HG03565 (cell line): ENCODE measurements at regions not wholly inside any gene's neighbourhood (a gene's known extent, or its start where the extent isn't known, plus 50 kb on each side); places are given as distances from the start of the nearest gene placed in this dataset.

Experiments used
- ATAC-seq: cut with Tn5 transposase; IDR thresholded peaks from one replicate; pipeline ENCODE4 v1.9.1; 2021; ENCODE audit warnings: mild to moderate bottlenecking, moderate library complexity; ENCODE audit not compliant: unreplicated experiment

DNA sequence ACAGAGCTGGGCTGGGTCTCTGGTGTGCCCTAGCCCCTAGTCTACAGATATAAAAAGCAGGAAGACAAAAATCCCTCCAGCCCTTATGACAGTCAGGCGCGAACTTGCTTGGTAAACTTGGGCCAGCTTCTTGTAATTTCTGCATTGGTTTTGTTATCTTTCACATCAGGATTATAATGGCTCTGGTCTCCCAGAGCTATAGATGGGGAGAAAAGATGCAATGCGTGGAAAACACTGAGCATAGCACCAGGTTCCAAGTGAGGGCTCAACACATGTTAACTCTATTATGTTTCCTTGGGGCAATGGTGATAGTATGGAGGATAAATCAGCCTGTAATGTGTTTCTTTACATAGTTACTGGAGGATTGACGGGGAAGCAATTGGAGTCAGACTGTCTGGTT, 246.8 kb upstream of the KCNG1 start:
- ATAC-seq, result no peak

DNA sequence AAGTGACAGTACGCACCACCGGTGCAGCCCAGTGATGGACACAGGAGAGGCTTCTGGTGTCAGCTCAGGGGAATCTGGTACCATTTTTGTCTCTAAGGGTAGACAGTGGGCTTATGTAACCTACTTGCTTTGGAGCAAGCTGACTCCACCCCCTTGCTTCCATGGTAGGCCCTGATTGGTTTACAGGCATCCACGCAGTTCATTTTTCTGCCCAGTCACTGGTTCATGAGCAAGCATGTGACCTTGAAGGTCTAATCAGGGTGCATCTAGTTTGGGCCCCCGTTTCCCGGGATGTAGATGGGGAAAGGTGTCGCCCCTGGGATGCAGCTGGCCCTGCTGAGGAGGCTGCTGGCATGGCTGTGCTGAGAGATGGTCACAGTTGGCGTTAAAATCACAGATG, 244.8 kb upstream of the KCNG1 start:
- no peak for ATAC-seq

DNA sequence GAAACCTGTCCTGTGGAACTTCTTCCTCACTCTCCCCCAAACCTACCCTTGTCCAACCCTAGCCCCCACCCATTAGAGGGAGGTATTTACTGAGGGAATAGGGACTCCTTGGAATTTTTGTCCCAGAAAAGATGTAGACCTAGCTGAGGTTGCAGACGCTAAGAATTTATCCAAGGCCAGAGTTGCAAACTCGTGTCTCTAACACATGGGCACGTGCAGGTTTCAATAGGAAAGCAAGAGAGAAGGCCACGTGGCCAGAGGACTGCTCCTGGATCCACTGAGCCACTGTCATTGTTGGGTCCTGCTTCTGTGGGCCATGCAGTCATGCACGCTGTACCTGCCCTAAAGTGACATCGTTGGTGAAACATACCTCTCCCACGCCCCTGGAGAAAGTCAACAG, 243.4 kb upstream of the KCNG1 start:
- ATAC-seq, result no peak

DNA sequence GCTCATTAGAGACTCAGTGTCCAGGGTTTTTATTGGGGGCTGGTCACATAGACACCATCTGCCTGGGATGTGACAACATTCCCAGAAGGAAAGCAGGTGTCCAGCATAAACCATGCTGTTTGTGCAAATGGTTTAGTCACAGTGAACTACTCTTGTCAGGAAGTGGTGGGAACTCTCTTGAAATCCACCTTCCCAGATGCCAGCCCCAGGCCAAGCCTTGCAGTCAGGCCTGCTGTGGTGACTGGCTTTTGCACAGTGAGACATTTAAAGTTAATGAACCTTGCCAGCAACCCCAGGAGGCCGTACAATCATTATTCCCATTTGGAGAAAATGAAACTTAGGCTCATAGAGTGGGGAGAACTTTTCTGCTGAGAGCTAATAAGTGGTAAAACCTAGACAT, 242.5 kb upstream of the KCNG1 start:
- ATAC-seq, result no peak

DNA sequence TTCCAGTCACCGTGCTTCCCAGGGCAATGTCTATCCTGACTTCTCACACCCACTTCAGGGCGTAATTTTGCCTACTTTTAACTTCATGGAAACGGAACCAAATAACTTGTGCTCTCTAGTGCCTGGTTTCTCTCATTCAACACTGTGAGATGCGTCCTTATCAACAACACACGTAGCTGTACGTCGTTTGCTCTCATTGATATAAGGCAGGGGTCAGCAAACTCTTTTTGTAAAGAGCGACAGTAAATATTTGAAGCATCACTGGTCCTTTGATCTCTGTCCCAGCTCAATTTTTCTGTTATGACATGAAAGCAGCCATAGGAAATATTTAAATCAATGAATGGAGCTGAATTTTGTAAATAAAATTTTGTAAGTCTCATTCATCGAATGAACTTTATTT, 239.3 kb upstream of the KCNG1 start:
- no peak for ATAC-seq

DNA sequence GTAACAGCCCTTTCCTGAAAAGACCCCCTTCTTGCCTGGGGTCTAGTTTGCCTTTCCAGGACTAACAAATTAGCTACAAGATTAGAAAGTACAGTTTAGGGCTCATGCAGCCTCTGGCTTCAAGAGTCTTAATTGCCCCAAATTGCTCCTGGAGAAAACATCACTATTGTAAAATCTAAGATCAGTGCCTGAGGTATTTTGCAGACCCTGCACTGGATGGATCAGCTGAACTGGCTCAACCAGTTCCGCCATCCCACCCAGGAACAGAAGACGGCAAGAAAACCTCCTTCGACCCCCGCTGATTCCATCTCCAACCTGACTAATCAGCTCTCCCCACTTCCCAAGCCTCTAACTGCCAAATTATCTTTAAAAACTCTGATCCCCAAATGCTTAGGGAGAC, 236.5 kb upstream of the KCNG1 start:
- no peak for ATAC-seq

DNA sequence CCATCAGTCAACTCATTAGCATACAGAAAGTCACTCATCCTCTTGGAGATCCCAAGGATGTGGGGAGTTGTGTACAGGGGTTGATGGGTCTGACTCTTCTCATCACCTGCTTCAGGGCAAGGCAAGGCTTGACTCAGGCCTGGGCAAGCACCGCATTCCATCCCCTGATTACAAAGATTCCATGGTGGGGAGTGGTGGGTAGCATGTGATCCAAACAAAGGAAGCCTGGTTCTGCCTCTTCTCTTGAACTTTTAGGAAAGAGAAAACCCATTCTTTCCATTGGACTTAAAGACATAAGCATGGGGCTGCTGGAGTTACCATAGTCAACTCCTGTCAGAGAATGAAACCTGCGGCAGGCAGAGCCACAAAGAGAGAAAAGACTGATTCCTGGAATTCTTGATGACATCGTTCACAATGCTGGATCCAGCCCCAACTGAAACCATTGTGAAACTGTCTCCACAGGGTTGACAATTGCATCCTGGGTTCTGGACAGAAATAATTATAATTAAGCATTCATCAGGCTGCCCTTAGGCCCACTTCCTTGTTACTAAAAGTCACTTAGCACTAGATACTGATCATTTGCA, 235.8 kb upstream of the KCNG1 start:
- ATAC-seq, result no peak

DNA sequence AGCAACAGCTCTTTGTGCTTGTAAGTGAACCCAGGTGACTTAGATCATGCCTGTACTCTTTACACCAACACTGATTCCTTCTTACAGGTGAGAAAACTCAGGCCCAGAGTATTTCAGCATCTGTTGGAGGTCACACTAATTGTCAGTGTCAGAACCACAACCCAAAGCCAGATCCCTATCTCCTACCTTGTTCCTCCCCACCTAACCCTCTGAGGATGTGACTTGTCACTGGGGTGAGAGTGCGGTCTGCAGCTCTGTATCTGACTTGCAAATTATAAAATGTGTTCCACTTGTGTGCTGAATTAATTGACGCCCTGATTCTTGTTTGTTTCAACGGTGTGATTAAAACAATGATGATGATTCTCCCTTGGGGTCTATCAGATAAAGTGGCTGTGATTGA, 232.5 kb upstream of the KCNG1 start:
- ATAC-seq, result no peak

DNA sequence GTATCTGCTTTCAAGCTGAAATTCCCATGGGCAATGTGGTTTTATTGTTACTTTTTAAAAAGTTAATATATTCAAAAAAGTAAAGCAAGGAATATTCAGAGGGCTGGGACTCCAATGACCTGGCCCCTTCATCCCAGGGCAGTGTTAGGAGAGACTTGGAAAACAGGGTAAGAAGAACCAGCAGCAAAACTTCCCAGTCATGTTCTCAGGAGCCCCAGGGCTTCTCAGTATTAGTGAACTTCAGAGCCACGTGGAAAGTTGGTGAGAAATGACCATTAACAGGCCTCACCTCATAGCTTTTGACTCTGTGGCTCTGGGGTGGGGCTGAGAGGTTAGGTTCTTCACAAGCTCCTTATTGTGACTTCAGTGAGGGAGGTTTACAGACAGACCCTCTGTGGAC, 230.4 kb upstream of the KCNG1 start:
- no peak for ATAC-seq

DNA sequence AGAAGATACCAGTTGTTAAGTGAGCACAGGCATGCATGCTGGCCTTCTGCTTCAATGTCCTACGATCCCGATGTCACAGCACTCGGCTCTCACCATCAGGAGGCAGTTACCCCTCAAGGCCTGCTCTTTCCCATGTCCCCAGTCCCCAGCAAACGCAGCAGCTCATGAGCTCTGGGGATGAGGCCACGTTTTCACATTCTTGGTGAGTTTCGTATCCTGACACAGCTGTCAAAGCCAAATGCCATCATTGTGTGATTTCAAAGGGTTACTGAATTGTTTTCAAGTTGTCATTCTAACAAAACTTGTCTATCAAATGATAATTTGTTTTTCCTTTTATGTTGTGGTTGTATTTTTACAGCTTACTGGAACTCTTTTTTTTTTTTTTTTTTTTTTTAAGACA, 226.9 kb upstream of the KCNG1 start:
- no peak for ATAC-seq

DNA sequence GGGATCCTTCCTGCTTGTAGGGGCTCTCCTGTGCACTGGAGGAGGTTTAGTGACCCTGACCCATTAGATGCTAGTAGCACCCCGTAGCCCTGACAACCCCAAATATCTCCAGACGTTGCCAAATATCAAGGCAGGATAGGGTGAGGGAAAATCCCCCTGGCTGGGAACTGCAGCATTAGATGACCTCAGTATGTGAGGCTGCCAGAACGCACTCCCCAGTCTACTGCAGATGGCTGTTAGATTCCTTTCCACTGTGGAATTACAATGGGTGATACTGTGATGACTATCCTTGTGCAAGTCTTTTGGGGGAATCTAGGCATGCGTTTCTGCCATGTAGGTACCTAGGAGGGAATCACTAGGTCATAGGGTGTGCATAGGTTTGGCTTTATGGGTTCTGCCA, 226.3 kb upstream of the KCNG1 start:
- no peak for ATAC-seq

DNA sequence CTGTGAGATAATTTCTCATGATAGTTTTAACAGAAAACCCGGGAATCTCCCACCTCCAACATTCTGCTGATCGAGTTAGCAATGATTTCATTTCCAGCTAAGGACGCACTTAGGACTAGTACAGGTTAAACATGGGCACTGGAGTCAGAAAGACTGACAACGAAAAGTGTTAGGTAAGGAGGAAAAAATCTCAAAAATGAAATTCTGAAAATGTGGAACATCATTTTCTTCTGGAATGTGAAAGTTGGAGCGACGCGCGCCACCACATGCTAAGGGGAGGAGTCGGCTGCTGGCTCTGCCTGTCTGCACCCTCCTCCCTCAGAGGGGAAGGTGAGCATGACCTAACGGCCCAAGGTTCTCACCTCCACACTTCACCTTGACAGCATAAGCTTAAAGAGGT, 221.6 kb upstream of the KCNG1 start:
- ATAC-seq, result no peak

DNA sequence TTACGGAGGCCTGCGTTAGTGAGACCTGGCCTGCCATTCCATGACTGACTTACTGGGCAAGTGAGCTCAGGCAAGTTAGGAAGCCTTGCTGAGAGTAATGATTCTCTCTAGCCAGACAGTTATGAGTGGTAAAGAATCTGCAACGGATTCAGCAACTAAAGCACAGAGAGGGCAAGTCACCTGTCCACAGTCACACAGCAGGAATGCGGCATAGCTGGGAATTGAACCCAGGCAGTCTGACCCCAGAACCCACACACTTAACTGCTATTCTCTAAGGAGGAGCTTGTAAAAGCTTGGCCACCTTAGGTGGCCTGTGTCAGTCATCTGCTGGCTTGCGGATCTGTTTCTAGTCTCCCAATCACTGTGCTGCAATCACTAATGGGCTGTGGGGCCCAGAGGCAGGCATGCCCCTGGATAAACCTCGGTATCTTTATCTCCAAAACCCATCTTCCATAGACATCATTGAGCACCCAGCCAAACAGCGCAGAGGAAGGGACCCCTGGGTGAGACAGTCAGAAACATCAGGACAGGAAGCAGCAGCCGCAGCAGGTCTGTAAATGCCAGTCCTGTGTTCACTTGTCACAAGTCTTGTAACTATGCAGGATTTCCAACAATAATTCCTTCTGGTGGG, 215.9 kb upstream of the KCNG1 start:
- no peak for ATAC-seq

DNA sequence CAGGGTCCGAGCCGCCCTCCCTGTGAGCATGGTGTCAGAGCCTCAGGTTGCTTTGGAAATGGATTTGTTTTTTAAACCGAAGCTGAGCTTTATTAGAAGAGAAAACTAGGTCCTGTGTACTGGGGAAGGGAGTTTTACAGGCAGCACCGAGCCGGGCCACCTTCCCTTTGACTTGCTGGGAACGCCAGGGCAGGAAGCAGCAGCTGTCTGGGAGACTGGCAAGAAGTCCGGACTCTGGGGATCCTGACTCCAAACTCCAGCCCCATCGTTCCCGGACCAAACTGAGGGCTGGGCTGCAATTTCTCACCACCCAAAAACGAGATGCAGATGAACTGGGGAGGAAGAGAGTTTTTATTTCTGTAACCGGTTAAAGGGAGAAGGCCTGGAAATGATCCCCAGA, 214.9 kb upstream of the KCNG1 start:
- ATAC-seq, result no peak

DNA sequence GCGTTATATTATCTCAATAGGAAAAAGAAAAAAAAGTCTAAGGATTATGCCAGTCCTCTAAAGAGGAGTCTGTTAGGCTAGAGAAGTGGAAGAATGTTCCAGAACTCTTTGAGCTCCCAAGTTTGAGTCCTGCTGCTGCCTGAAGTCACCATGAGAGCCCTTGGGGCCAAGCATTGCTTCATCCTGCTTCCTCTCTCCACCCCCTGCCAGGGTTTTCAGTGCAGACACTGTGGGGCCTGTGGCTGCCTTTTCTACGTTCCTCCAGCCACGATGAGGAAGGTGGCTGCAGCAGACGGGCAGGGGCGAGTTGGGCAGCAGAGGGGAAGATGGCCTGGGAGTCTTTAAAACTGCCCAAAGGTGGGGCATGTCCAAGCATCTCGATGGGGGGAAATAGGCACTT, 214.4 kb upstream of the KCNG1 start:
- no peak for ATAC-seq

DNA sequence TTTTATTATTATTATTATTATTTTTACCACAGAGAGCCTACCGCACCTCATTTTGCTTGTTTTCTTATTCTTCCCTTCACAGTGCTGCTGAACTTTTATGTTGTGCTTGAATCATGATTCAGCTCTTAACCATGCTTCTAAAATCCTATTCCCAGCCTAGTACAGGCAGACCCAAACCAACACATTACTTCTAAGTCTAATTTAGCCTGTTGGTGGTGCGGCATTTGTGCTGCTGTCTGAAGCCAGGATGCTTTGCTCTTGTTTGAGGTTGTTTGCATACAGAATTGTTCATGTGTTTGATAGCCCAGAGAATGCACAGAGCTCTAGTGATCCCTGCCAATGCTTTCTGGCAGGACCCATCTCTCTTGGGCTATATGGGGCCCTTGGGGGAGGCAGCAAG, 213.5 kb upstream of the KCNG1 start:
- ATAC-seq, result no peak

DNA sequence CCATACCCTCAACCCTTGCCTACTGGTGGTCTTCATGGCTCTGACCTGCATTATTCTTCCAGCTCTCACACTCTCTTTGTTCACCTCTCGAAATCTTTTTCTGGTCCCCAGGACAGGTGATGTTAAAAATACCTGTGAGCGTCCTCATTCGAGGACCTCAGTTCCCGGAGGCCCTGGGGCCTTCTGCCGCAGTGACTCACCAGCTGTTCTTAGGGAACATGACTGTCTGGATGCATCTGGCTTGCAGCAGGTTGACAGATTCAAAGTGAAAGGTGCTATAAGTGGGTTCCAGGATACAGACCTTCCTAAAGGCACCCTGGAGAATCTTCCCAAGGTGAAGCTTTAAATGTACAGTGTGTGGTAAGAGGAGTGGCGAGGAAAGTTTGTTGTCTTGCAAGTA, 210.4 kb upstream of the KCNG1 start:
- ATAC-seq, result no peak

DNA sequence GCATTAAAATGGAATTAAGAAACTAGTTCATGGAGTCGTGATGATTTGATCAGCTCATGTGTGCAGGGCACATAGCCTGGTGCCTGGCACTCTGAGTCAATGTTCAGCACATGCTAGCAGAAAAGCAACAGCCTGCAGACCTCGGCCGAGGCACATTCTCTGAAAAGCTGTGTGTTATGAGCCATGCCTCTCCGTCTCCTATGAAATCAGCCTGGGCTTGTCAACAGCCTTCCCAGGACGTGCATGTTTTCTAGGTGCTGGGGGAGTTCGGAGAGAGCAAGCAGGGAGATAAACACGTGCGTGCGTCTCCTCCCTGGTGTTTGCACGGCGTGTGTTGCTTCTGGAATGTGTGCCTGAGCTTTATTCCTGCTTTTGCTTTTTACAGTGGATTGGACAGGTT, 207.8 kb upstream of the KCNG1 start:
- ATAC-seq, result no peak

DNA sequence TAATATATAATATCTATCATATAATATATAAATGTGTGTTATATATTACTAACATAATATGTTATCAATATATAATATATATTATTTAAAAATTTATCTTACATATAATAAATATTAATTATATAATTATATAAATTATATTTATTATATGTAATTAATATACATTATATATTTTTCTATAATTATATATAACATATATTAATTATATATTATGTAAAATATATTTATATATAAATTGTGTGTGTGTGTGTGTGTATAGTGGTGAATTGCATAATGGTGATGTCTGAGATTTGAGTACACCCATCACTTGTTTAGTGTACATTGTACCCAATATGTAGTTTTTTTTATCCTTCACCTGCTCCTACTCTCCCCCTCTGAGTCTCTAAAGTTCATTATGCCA, 205.9 kb upstream of the KCNG1 start:
- no peak for ATAC-seq

DNA sequence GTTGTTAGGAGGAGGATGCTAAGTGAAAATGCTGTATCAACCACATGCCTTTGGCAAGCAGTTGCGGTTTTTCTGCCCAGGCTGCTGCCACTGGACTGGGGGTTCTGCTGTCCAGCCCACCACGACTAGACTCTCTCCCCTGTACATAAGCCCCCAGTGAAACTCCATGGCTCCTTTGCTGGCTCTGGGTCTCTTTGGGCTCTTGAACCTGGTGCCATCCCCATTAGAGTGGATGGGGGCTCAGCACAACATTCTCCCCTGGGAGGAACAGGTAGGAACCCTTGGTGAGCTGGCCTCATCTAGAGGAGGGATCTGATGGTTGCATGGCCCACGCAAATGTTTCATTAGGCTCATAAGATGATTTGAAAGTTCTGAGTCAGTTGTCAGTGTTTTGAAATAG, 204.8 kb upstream of the KCNG1 start:
- no peak for ATAC-seq

DNA sequence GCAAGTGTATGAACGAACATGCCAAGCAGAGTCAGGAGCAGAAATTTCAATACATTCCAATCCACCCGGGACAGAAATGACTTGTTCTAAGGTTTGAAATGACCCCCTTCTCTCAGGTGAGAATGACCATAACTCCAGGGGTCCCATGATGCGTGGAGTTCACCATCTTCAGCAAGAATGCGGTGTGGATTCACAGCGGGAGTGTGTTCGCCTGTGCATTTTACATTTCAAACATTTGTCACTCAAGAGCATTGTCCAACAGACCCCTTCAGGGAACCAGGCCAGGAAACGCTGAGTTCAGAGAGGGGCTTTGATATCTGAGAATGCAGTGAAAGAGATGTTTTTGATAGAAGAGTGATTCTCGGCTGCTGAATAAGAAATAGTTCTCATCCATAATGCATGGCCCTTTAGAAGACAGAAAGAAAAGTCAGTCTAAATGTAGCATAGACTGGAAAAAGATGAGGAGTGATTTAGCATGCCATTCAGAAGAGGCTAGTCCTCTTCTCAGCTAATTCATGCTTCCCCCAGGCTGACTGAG, 200.3 kb upstream of the KCNG1 start:
- no peak for ATAC-seq

DNA sequence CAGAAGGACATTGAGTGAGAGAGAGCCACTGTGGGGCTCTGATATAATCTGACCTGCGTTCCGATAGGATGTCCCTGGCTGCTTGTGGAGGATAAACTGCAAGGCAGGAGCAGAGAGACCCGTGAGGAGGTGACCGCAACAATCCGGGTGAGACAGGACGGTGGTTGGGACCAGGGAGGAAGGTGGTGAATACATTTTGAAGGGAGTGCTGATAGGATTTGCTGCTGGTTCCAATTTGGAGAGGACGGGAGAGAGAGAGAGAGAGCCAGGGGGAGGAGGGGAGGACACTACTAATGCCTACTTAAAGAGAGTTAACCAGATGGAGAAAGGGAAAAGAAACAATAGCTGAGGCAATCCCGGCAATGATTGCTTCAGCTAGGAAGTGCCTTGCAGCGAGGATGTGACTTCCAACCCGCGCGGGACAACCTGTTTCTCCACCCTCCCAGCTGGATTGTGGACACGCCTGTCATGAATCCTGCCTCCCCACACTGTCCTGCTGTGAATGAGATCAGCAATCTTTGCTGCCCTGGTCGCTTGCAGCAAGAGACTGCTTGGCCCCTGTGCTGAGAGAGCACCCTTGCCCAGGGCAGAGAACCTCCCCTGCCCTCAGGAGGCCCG, 199.0 kb upstream of the KCNG1 start:
- no peak for ATAC-seq

DNA sequence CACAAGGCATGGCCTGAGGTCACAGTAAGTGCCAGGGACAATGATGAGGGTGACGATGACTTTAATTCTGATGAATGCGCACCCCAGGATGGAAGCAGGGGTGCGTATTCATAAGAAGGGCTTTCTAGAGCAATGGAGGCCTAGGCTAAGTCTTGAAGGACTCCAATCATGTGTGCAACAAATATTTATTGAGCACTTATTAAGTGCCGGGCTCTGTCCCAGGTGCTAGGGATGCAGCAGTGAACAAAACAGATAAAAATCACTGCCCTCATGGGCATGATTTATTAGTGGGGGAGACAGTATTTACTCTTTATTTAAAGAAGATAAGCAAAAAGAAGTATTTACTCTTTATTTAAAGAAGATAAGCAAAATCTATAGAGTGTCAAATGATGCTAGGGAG, 198.2 kb upstream of the KCNG1 start:
- ATAC-seq, result no peak
